ENCODE measurements at regions not wholly inside any gene's neighbourhood (a gene's known extent, or its start where the extent isn't known, plus 50 kb on each side); places are given as distances from the start of the nearest gene placed in this dataset.

DNA sequence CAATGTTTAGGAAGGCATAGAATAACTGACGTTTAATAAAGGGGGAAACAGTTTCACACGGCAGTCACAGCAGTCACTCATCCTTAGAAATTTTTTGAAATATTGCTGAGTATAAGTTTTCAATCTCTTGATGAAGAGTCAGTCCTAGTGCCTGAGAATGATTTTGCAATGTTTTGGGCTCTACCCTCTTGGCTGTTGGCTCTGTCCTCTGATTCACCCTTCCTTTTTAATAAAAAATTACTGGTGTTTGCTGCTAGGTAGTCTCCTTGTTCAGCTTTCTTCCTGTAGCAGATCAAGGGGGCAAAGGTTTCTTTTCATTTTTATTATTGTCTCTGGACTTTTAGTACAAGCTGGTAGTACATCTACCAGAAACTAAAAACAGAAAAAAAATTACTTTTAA, 194.3 kb upstream of the ANO3 start:
- TF ChIP-seq, protein P1, sequence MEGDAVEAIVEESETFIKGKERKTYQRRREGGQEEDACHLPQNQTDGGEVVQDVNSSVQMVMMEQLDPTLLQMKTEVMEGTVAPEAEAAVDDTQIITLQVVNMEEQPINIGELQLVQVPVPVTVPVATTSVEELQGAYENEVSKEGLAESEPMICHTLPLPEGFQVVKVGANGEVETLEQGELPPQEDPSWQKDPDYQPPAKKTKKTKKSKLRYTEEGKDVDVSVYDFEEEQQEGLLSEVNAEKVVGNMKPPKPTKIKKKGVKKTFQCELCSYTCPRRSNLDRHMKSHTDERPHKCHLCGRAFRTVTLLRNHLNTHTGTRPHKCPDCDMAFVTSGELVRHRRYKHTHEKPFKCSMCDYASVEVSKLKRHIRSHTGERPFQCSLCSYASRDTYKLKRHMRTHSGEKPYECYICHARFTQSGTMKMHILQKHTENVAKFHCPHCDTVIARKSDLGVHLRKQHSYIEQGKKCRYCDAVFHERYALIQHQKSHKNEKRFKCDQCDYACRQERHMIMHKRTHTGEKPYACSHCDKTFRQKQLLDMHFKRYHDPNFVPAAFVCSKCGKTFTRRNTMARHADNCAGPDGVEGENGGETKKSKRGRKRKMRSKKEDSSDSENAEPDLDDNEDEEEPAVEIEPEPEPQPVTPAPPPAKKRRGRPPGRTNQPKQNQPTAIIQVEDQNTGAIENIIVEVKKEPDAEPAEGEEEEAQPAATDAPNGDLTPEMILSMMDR (IDR thresholded peaks at IDR 0.05; ENCODE audit: control insufficient read depth, insufficient read depth, low read depth, low read length, missing control alignments): no peak
- DNase-seq (ENCODE audit: low read depth): no peak
- H3K4me3 ChIP-seq (ENCODE audit: control insufficient read depth, low read depth, low read length): no peak overlapping the region

DNA sequence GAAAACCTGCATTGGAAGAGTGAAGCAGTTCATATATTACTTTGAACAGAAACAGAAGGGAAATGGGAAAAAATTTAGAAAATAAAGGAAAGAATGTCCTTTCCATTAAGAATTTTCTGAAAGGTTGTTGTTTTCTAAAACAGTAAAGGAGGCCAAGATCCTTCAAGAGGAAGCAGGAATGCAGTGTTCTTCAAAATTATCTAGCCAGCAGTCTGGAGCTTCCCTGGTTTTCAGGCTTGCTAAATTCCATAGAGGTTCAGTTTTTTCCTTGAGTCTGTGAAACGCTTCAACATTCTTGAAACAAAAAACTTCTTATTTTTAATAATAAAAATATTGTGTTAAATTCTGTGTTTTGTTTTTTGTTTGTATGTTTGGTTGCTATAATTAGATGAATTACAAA, 189.0 kb upstream of the ANO3 start:
- H3K4me3 ChIP-seq (ENCODE audit: control insufficient read depth, low read depth, low read length): no peak overlapping the region
- TF ChIP-seq, protein P1 (IDR thresholded peaks at IDR 0.05; ENCODE audit: control insufficient read depth, insufficient read depth, low read depth, low read length, missing control alignments): no peak
- no peak for DNase-seq (ENCODE audit: low read depth)

DNA sequence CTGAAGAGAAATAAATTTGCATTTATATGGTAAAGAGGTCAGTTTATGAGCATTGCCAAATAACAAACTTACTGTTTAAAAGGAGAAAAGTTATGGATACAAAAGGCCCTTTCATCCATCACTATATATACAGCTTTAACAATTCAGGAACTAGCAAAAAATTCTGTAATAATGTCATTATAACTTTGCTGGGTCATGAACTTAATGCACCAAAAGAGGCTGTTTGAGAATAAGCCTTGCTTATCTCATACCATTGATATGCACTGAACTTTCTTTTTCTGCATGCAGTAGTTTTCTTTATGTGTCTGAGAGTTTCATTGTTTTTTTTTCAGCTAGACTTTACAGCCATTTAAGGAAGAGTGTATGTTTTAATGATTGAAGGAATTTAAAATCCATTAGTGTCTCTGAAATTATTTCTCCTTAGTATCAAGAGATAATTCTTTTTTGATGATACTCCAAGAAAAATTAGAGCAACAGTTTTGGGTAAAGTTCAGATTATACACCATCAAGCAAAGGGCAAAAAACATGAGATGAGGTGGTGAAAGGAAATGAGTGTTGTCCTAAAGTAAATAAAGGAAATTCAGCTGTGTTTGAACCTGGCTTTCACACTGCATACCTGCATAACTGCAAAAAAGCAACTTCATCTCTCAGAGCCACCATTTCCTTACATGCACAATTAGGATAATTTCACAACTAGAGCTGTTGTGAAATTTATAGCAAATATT, 188.2 kb upstream of the ANO3 start:
- no peak for DNase-seq (ENCODE audit: low read depth)
- no peak overlapping the region for H3K4me3 ChIP-seq (ENCODE audit: control insufficient read depth, low read depth, low read length)
- TF ChIP-seq, protein P1 (IDR thresholded peaks at IDR 0.05; ENCODE audit: control insufficient read depth, insufficient read depth, low read depth, low read length, missing control alignments): no peak

GRCh38 chr11:26144291-26144690, 187.6 kb upstream of the ANO3 start:
- no peak overlapping the region for H3K4me3 ChIP-seq (ENCODE audit: control insufficient read depth, low read depth, low read length)
- DNase-seq (ENCODE audit: low read depth): no peak
- TF ChIP-seq, protein P1 (IDR thresholded peaks at IDR 0.05; ENCODE audit: control insufficient read depth, insufficient read depth, low read depth, low read length, missing control alignments): no peak

DNA sequence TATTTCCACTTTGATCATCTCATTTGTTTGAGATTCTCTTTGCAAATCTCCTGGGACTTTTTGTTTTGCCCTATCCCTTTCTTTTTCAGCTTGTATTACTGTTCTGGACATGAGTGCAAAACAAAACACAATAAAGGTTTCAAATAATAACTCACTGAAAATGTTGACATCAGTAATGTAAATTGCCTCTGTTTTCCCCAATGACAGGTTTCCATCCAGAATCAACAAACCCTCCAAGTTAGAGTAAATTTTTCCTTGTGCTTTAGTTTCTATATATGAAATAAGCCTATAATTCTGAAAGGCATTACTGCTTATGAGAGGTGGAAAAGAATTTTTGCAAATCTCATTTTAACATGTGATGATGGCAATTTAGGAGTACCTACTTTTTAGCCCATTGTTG, 187.0 kb upstream of the ANO3 start:
- no peak overlapping the region for H3K4me3 ChIP-seq (ENCODE audit: control insufficient read depth, low read depth, low read length)
- TF ChIP-seq, protein P1 (IDR thresholded peaks at IDR 0.05; ENCODE audit: control insufficient read depth, insufficient read depth, low read depth, low read length, missing control alignments): no peak
- DNase-seq (ENCODE audit: low read depth): no peak

DNA sequence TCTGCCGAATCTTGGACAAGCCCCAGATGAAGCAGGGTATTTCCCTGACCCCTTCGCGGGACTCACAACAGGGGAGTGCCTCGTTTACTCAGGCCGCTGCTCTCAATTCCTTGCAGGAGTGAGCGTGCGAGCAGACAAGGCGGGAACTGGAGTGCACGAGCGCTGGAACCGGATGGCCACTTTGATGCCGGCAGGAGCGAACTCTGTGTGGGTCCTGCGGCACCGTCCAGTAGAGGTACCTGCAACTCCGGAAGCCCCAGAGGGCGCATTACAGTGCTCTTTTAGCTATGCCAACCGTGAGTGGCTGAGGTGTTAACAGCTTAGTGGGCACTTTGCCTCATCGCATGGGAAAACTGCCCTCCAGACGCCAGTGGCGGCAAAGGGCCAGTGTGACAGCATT, 182.3 kb upstream of the ANO3 start:
- no peak overlapping the region for H3K4me3 ChIP-seq (ENCODE audit: control insufficient read depth, low read depth, low read length)
- no peak for DNase-seq (ENCODE audit: low read depth)
- TF ChIP-seq, protein P1 (IDR thresholded peaks at IDR 0.05; ENCODE audit: control insufficient read depth, insufficient read depth, low read depth, low read length, missing control alignments): no peak

All from AG09309 (cell line).